Epithelial cell of esophagus (primary cell): ENCODE measurements at regions not wholly inside any gene's neighbourhood (a gene's known extent, or its start where the extent isn't known, plus 50 kb on each side); places are given as distances from the start of the nearest gene placed in this dataset.

Experiments
- DNase-seq: peaks from one replicate; pipeline ENCODE4 v3.0.0; 2010; ENCODE audit warnings: low read depth
- H3K4me3 ChIP-seq: 2 replicates; pipeline ENCODE4 v1.5.1; 2011; ENCODE audit warnings: mild to moderate bottlenecking, low read length, control low read depth
- CTCF ChIP-seq: IDR thresholded peaks from 2 replicates; pipeline ENCODE4 v1.5.1; 2011; ENCODE audit warnings: low read depth, mild to moderate bottlenecking, low read length, control low read depth, inconsistent platforms; ENCODE audit not compliant: insufficient read depth; ENCODE audit errors: missing control alignments

- H3K4me3 ChIP-seq: no peak overlapping the region
- peak; percentile 51 for DNase-seq
- TF ChIP-seq CTCF: no peak
These were observed 227.0 kb upstream of the NCAM1 start for GRCh38 chr11:112734207-112734606.

- no peak for TF ChIP-seq CTCF
- DNase-seq: no peak
These were observed 225.8 kb upstream of the NCAM1 start for GRCh38 chr11:112735470-112735869.

GRCh38 chr11:112744041-112744440, 217.2 kb upstream of the NCAM1 start:
- no peak overlapping the region for H3K4me3 ChIP-seq
- TF ChIP-seq CTCF: no peak
- DNase-seq: no peak

More at GRCh38 chr11:112735470-112735869, 225.8 kb upstream of the NCAM1 start:
- no peak overlapping the region for H3K4me3 ChIP-seq

- no peak for DNase-seq
- H3K4me3 ChIP-seq: no peak overlapping the region
- no peak for TF ChIP-seq CTCF
These were observed 215.2 kb upstream of the NCAM1 start for GRCh38 chr11:112745973-112746372.

GRCh38 chr11:112748252-112748651, 213.0 kb upstream of the NCAM1 start:
- DNase-seq: no peak
- no peak for TF ChIP-seq CTCF
- no peak overlapping the region for H3K4me3 ChIP-seq

- H3K4me3 ChIP-seq: no peak overlapping the region
- no peak for DNase-seq
- TF ChIP-seq CTCF: no peak
These were observed 212.3 kb upstream of the NCAM1 start for GRCh38 chr11:112748713-112749543.

GRCh38 chr11:112751329-112751728, 209.9 kb upstream of the NCAM1 start:
- DNase-seq: no peak
- no peak overlapping the region for H3K4me3 ChIP-seq
- no peak for TF ChIP-seq CTCF
